ENCODE measurements at regions not wholly inside any gene's neighbourhood (a gene's known extent, or its start where the extent isn't known, plus 50 kb on each side); places are given as distances from the start of the nearest gene placed in this dataset.
A peak's percentile ranks its signal among the peaks of the same experiment; 100 is the strongest.

GRCh38 chr2:34402376-34402775 lies 803.3 kb upstream of the FAM98A start:
- no peak for DNase-seq (ENCODE audit: low spot score)

GRCh38 chr2:34401186-34401585 lies 802.1 kb upstream of the FAM98A start:
- no peak for DNase-seq (ENCODE audit: low spot score)

GRCh38 chr2:34388446-34388845 lies 789.3 kb upstream of the FAM98A start:
- no peak for DNase-seq (ENCODE audit: low spot score)

DNA sequence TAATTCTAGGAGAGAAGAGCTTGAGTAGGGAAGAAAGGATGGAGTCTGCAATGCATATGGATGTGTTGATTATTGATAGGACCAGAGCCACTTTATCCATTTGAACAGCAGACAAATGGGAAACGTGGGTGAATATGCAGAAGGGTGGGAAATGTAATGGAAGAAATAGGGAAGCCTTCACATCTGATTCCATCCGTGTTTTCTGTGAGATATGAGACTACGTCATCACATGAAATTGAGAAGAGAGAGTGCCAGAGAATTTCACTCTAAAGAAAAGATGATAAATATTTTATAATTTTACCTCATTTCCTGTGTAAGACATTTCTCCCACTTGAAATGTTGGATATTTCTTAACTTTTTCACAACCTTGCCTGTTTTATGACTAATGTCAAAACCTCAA lies 788.4 kb upstream of the FAM98A start:
- DNase-seq (ENCODE audit: low spot score): no peak

DNA sequence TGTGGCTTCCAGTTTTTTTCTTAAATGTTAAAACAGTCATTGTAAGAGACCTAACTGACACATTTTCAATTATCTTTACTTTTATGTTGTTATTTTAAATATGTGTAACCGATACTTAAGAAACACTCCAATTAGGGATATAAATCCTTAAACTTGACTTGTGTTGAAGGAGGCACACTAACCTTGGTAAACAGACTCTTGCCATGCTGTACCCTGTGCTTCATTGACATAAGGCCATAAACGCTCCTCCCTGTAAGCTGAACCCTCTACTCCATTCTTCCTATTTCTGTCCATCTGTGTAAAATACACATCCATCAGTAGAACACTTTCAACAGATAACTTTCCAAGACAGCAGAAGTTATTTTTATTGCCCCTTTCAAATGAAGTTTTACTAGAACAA lies 780.5 kb upstream of the FAM98A start:
- DNase-seq (ENCODE audit: low spot score): no peak

DNA sequence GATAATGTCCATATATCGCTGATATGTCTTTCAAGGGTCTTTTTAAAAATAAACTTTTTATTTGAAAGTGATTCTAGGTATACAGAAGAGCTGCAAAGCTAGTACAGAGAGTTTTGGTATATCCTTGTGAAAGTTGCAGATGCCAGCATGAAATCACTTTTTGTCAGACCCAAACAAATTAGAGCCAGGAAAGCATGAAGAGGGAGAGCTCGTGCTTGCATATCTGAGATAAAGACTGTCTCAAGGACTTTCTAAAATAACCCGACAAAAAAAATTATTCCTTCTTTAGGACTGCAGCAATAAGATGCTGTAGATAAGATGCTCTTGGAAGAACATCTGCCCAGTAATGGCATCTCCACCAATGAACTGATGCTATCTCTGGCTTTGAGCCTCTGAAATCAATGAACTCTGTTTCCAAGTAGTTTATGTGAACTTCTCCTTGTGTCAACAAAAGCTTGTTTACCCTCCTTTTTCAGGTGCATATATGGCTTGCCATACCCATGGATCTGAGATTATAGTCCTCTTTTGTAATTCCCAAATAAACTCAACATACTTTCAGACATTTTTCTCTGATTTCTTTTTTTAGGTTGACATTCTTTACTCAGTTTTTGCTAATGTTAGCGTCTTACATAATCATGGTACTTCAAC lies 774.6 kb upstream of the FAM98A start:
- DNase-seq (ENCODE audit: low spot score): no peak

- DNase-seq (ENCODE audit: low spot score): no peak
Observed at GRCh38 chr2:34372967-34373366, 773.9 kb upstream of the FAM98A start.

- DNase-seq (ENCODE audit: low spot score): no peak
Observed at GRCh38 chr2:34371711-34372110, 772.6 kb upstream of the FAM98A start.

- DNase-seq (ENCODE audit: low spot score): no peak
Observed at GRCh38 chr2:34368304-34368703, 769.2 kb upstream of the FAM98A start.

DNA sequence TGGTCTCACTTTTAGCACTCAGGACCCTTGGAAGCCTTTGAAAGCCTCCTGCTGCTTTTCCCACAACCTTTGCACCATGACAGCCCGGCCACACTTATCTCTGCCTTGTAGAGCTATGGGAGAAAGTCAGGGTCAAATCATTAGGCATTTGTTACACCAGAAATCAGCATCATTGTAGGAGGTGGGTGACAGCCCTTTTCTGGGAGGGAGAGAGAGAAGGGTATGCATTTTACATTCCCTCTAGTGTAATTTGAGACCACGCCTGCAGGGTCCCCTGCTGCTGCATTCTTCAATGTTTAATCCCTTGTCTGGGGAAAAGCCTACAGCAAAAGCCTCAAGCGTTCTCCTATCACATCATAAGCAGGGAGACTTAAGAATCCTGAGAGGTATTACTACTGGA lies 766.8 kb upstream of the FAM98A start:
- DNase-seq (ENCODE audit: low spot score): peak; percentile 59

DNA sequence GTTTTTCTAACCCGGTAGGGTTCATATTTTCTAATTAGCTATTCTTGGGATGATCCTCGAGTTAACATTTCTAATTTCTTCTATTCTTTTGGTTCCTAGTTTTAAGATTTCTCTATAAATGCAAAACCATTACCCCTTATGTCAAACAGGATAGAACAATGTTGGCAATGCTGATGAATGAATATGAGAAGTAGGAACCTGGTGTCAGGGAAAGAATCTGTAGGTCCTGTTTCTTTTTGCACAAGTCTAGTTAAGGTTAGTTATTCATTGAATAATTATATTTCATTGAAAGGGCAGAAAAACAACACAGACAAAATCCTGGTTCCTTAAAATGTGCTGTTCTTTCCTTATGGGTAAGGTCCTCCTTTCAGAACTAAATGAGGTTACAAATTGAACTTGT lies 766.4 kb upstream of the FAM98A start:
- no peak for DNase-seq (ENCODE audit: low spot score)

GRCh38 chr2:34353509-34354113 lies 754.5 kb upstream of the FAM98A start:
- DNase-seq (ENCODE audit: low spot score): no peak

DNA sequence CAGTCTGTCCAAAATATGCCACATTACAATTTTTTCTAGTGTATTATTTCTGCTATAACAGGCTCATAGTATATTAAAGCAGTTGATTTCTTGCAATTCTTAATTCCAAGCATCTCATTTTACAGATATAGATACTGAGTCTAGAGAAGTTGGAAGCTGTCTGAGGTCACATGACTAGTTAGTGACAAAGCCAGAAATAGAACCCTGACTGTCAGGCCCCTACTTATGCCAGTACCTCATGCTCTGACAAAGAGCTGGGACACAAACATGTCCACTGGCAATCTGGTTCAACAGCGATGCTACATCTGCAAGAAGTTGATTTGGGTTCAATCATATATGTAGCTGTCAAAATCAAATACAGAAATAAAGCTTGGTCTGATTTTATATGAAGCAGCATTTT lies 750.4 kb upstream of the FAM98A start:
- no peak for DNase-seq (ENCODE audit: low spot score)

DNA sequence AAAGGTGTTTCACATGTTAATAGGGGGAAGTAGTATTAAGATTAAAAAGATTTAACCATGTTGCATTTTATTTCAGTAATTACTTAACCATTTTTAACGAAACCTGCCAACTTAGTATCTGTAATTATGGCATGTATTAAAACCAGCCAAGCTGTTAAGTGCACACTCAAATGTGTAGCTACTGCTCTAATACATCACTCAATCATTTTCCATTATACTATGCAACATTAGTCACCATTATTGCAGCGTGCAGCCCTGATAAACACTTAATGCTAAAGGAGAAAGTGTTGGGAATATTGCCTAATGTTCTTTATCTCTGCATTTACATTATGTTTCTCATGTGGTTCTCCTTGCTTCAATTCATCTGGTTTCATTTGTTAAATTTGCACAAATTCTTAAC lies 745.9 kb upstream of the FAM98A start:
- DNase-seq (ENCODE audit: low spot score): no peak

DNA sequence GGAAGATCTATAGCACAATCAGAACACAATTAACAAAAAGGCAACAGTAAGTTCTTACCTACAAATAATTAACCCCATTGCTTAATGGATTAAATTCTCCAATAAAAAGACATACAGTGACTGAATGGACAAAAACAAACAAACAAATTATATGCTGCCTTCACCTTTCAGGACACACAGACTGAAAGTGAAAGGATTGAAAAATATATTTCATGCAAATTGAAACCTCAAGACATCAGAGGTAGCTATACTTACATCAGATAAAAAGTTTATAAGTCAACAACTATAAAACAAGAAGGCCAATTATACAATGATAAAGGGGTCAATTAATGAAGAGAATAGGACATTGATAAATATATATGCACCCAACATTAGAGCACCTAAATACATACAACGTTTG lies 741.2 kb upstream of the FAM98A start:
- no peak for DNase-seq (ENCODE audit: low spot score)

DNA sequence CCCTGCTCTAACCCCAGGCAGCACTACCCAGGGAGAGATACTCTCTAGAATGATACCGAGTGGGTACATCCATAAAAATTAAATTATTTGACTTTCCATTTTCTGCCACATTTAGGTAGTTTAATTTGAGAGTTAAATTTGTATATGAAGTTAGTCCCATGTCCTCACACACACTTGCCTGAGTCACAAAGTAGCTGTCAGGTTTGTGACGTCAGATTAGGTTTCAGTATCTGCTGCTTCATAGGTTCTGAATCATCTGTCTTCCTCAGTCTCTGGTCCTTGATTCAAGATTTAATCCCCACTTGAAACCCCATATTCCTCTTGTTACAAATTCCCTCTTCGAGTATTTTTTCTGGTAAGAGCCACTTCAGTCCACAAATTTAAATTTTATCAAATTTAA lies 738.6 kb upstream of the FAM98A start:
- DNase-seq (ENCODE audit: low spot score): no peak

DNA sequence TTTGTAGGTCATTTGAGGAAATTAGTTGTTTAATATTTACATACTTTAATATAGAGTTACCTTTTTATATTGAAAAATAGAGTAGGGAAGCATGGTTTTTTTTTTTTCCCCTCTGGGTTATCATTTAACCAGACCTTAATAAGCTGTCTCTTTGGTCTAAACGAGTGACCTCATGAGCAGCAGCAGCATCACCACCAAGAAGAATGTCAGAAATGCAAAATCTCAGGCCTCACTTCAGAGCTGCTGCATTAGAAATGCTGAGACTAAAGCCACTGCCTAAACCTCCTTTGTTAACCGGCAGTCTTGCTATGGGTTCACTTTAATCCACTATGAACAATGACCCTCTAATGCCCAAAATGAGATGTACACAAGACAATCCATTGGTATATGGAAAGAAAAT lies 733.7 kb upstream of the FAM98A start:
- DNase-seq (ENCODE audit: low spot score): no peak

- DNase-seq (ENCODE audit: low spot score): no peak
Observed at GRCh38 chr2:34320056-34320455, 721.0 kb upstream of the FAM98A start.

GRCh38 chr2:34317797-34318196 lies 718.7 kb upstream of the FAM98A start:
- no peak for DNase-seq (ENCODE audit: low spot score)

DNA sequence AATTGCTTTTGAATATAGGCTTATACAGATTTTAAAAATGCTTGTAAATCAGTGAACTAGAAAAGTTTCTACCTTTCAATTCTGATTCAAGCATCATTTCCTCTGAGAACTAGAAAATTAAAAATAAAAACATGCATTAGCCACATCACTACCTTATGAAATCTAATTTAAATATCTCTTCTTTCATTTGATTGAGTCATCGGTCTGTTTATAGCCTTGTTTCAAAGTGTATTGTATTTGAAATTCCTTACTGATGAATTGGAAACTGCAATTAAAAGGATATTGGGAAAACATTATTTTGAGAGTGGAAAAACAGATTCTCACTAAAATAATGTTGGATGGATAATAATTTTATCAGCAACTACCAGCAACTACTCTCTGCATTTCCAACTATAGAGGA lies 717.7 kb upstream of the FAM98A start:
- DNase-seq (ENCODE audit: low spot score): no peak

DNA sequence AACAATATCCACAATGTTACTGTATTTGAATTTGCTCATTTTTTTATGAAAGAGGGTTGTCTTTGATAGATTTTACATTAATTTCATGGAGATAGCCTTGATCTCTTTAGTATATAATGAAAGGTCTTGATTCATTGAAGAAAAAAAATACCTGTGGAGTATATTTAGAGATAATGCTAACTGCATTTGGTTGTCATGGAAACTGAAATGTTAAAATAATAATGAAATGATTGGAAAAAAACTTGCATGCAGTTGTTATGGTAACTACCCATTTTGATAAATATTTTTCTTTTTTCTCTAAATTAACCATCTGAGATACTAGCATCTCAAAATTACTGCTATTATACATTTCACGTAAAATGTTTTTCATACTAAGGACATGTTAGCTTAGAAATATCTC lies 712.7 kb upstream of the FAM98A start:
- no peak for DNase-seq (ENCODE audit: low spot score)

DNA sequence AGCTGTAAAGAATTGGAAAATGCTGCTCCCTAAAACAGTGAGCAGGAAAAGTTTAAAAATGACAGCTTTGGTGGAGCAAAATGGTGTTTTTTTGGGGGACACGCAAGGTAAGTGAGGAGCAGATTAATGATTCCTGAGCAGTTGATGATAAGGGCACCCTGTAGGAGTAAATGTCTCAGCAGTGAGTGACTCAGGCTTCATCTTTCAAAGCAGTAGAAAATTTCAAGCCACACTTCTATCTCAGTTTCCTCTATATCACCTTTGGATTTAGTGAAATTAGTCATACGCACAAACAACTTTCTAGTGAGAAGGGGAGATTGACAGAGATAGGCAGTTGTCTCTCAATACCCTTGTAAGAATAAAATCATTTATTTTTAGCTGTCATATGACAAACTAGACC lies 709.0 kb upstream of the FAM98A start:
- no peak for DNase-seq (ENCODE audit: low spot score)

- no peak for DNase-seq (ENCODE audit: low spot score)
Observed at GRCh38 chr2:34307636-34308035, 708.5 kb upstream of the FAM98A start.

- DNase-seq (ENCODE audit: low spot score): no peak
Observed at GRCh38 chr2:34306745-34307144, 707.6 kb upstream of the FAM98A start.
